DOHH2 (cell line): ENCODE measurements at regions not wholly inside any gene's neighbourhood (a gene's known extent, or its start where the extent isn't known, plus 50 kb on each side); places are given as distances from the start of the nearest gene placed in this dataset.

Experiments
- CTCF ChIP-seq: fragments of 200-600 bp; sonication (generic); IDR thresholded peaks from one replicate; pipeline ENCODE4 v1.5.1; 2014; ENCODE audit warnings: antibody characterized with exemption, mild to moderate bottlenecking, low read depth, low read length; ENCODE audit not compliant: poor library complexity, severe bottlenecking
- EZH2phosphoT487 ChIP-seq: fragments of 200-600 bp; sonication (generic); IDR thresholded peaks from 2 replicates; pipeline ENCODE4 v1.6.1; 2017; ENCODE audit warnings: borderline replicate concordance, mild to moderate bottlenecking, antibody characterized with exemption, low read length, moderate library complexity, mixed read lengths

- TF ChIP-seq CTCF (no peak), EZH2phosphoT487 (no peak)
Observed at GRCh38 chr16:51953286-51953985, 593.5 kb downstream of the TOX3 start.
